ENCODE measurements at regions not wholly inside any gene's neighbourhood (a gene's known extent, or its start where the extent isn't known, plus 50 kb on each side); places are given as distances from the start of the nearest gene placed in this dataset.

GRCh38 chr4:36547383-36547782 lies 266.0 kb downstream of the DTHD1 start:
- Histone ChIP-seq H3K27ac (ENCODE audit: low read length) (no peak overlapping the region), H3K27me3 (ENCODE audit: insufficient read depth, low read depth, low read length) (no peaks in the 10 kb centered on the region), H2AFZ (ENCODE audit: low read depth, low read length) (no peak overlapping the region), H3K9me3 (ENCODE audit: low read length) (no peaks in the 10 kb centered on the region), H3F3A (ENCODE audit: insufficient read depth, low read length, poor library complexity, severe bottlenecking) (no peaks in the 10 kb centered on the region), H3K9me2 (ENCODE audit: insufficient read depth, low read length) (no peaks in the 10 kb centered on the region), H3K79me2 (replicated peaks; ENCODE audit: insufficient read depth, low read length) (no peaks in the 10 kb centered on the region), H3K4me2 (ENCODE audit: low read length) (no peak overlapping the region), H3K4me3 (ENCODE audit: low read length) (no peak overlapping the region), H4K20me1 (ENCODE audit: insufficient read depth) (no peaks in the 10 kb centered on the region), H3K9ac (ENCODE audit: low read length) (no peak overlapping the region), H3K36me3 (ENCODE audit: insufficient read depth, low read length) (no peaks in the 10 kb centered on the region)
- TF ChIP-seq EP300 (conservative IDR thresholded peaks at IDR 0.05; ENCODE audit: poor library complexity, severe bottlenecking) (no peak), REST (IDR thresholded peaks at IDR 0.05; ENCODE audit: borderline replicate concordance) (no peak), SMC3 (conservative IDR thresholded peaks at IDR 0.05; ENCODE audit: poor library complexity) (no peak), TAF1 (IDR thresholded peaks at IDR 0.05; ENCODE audit: low read depth) (no peak), EZH2 (IDR thresholded peaks at IDR 0.05; ENCODE audit: borderline replicate concordance, insufficient read depth, low read length, poor library complexity, severe bottlenecking) (no peak), RAD21 (conservative IDR thresholded peaks at IDR 0.05) (no peak), POLR2AphosphoS5 (IDR thresholded peaks at IDR 0.05) (no peak)
- TF ChIP-seq, protein P1, sequence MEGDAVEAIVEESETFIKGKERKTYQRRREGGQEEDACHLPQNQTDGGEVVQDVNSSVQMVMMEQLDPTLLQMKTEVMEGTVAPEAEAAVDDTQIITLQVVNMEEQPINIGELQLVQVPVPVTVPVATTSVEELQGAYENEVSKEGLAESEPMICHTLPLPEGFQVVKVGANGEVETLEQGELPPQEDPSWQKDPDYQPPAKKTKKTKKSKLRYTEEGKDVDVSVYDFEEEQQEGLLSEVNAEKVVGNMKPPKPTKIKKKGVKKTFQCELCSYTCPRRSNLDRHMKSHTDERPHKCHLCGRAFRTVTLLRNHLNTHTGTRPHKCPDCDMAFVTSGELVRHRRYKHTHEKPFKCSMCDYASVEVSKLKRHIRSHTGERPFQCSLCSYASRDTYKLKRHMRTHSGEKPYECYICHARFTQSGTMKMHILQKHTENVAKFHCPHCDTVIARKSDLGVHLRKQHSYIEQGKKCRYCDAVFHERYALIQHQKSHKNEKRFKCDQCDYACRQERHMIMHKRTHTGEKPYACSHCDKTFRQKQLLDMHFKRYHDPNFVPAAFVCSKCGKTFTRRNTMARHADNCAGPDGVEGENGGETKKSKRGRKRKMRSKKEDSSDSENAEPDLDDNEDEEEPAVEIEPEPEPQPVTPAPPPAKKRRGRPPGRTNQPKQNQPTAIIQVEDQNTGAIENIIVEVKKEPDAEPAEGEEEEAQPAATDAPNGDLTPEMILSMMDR (IDR thresholded peaks at IDR 0.05; ENCODE audit: poor library complexity, severe bottlenecking), result no peak

DNA sequence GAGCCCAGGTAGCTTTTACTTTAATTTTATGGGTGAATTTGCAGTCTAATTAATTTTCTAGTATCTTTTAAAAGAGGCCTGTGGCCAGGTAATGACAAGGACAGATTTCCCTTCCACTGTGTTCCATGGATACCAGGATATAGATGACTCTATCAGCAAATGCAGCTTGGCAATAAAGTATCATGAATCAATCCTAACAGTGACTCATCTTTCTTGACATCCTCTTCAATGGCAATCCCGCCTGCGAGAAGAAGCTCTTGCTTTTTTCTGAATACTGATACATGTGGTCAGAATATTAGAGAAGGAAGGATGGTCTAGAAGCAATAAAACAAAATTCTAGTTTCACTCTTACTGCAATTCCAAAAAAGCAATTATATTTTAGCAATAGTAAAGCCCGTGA lies 267.8 kb downstream of the DTHD1 start:
- TF ChIP-seq, protein P1 (IDR thresholded peaks at IDR 0.05; ENCODE audit: poor library complexity, severe bottlenecking), result no peak
- no peak for TF ChIP-seq POLR2AphosphoS5 (IDR thresholded peaks at IDR 0.05)
- TF ChIP-seq REST (IDR thresholded peaks at IDR 0.05; ENCODE audit: borderline replicate concordance), result no peak
- TF ChIP-seq EP300 (conservative IDR thresholded peaks at IDR 0.05; ENCODE audit: poor library complexity, severe bottlenecking), result no peak
- TF ChIP-seq SMC3 (conservative IDR thresholded peaks at IDR 0.05; ENCODE audit: poor library complexity), result no peak
- no peak for TF ChIP-seq TAF1 (IDR thresholded peaks at IDR 0.05; ENCODE audit: low read depth)

More for the DNA sequence above, 267.8 kb downstream of the DTHD1 start:
- no peak overlapping the region for H3K9ac ChIP-seq (ENCODE audit: low read length)
- no peaks in the 10 kb centered on the region for H3K79me2 ChIP-seq (replicated peaks; ENCODE audit: insufficient read depth, low read length)
- H3K4me2 ChIP-seq (ENCODE audit: low read length), result no peak overlapping the region
- H3F3A ChIP-seq (ENCODE audit: insufficient read depth, low read length, poor library complexity, severe bottlenecking), result no peaks in the 10 kb centered on the region
- H4K20me1 ChIP-seq (ENCODE audit: insufficient read depth), result no peaks in the 10 kb centered on the region
- no peaks in the 10 kb centered on the region for H3K36me3 ChIP-seq (ENCODE audit: insufficient read depth, low read length)
- H3K9me3 ChIP-seq (ENCODE audit: low read length), result no peaks in the 10 kb centered on the region
- H3K27ac ChIP-seq (ENCODE audit: low read length), result no peak overlapping the region
- H3K9me2 ChIP-seq (ENCODE audit: insufficient read depth, low read length), result no peaks in the 10 kb centered on the region
- H2AFZ ChIP-seq (ENCODE audit: low read depth, low read length), result no peak overlapping the region
- no peaks in the 10 kb centered on the region for H3K27me3 ChIP-seq (ENCODE audit: insufficient read depth, low read depth, low read length)
- no peak overlapping the region for H3K4me3 ChIP-seq (ENCODE audit: low read length)

All from neural cell (in vitro differentiated cells).